ENCODE measurements at regions not wholly inside any gene's neighbourhood (a gene's known extent, or its start where the extent isn't known, plus 50 kb on each side); places are given as distances from the start of the nearest gene placed in this dataset.
"Not testable (repeated sequence)": the region's sequence is repeated elsewhere in the genome, so short reads cannot be mapped to it uniquely, and the experiment has no call there.

GRCh38 chr6:27018401-27018800 lies 229.1 kb upstream of the PRSS16 start:
- not testable (repeated sequence) for TF ChIP-seq CTCF (IDR thresholded peaks at IDR 0.05; ENCODE audit: insufficient read depth, low read length, poor library complexity, severe bottlenecking); EZH2phosphoT487 (conservative IDR thresholded peaks at IDR 0.05; ENCODE audit: low read length)
